CD14-positive monocyte (primary cell): ENCODE measurements at regions not wholly inside any gene's neighbourhood (a gene's known extent, or its start where the extent isn't known, plus 50 kb on each side); places are given as distances from the start of the nearest gene placed in this dataset.

ENCODE experiments used
- DNase-seq, 3 donors: peaks; one replicate each; pipeline ENCODE4 v3.0.0-alpha.2; 2011 to 2022
- H2AFZ ChIP-seq: 2 replicates; pipeline ENCODE4 v1.6.0; 2012; ENCODE audit warnings: mild to moderate bottlenecking, low read depth, low read length, inconsistent platforms; ENCODE audit not compliant: insufficient read depth, poor library complexity, severe bottlenecking
- H3K27ac ChIP-seq, 2 donors: 1 replicate in 1 of 2; 2 replicates in 1 of 2; pipeline ENCODE4 v1.5.1; 2012 to 2013; ENCODE audit warnings: low read length in 2 of 2, control low read depth in 1 of 2, inconsistent platforms in 1 of 2, low read depth in 1 of 2, mild to moderate bottlenecking in 1 of 2
- H3K27me3 ChIP-seq, 2 donors: one replicate each; pipeline versions ENCODE4 v1.6.0 to v1.6.1; 2011 to 2013; ENCODE audit warnings: low read length in 2 of 2; ENCODE audit not compliant: control insufficient read depth in 2 of 2, insufficient read depth in 2 of 2
- H3K36me3 ChIP-seq, 2 donors: replicated peaks in 1 of 2; 1 replicate in 1 of 2; 2 replicates in 1 of 2; pipeline versions ENCODE4 v1.5.1 to v1.6.1; 2012 to 2013; ENCODE audit warnings: low read length in 2 of 2, control low read depth in 1 of 2, inconsistent platforms in 1 of 2, mild to moderate bottlenecking in 1 of 2; ENCODE audit not compliant: insufficient read depth in 2 of 2, control insufficient read depth in 1 of 2
- H3K4me1 ChIP-seq, 2 donors: 1 replicate in 1 of 2; 2 replicates in 1 of 2; pipeline versions ENCODE4 v1.5.1 to v1.6.1; 2012 to 2013; ENCODE audit warnings: low read length in 2 of 2, control low read depth in 1 of 2, inconsistent platforms in 1 of 2, mild to moderate bottlenecking in 1 of 2, moderate library complexity in 1 of 2; ENCODE audit not compliant: insufficient read depth in 2 of 2, control insufficient read depth in 1 of 2
- H3K4me2 ChIP-seq: replicated peaks from 2 replicates; pipeline ENCODE3; 2012; ENCODE audit warnings: low read length, moderate library complexity, mild to moderate bottlenecking; ENCODE audit not compliant: poor library complexity, severe bottlenecking; ENCODE audit errors: extremely low read depth
- H3K4me3 ChIP-seq, 3 experiments: fragments of 200-600 bp in 1 of 3; sonication (generic) in 1 of 3; replicated peaks in 1 of 3; 1 replicate in 2 of 3; 2 replicates in 1 of 3; pipeline ENCODE4 v1.5.1; 2011 to 2013; ENCODE audit warnings: low read length in 3 of 3, mild to moderate bottlenecking in 3 of 3, control low read depth in 2 of 3, low read depth in 2 of 3, inconsistent platforms in 1 of 3, moderate library complexity in 1 of 3
- H3K79me2 ChIP-seq: 2 replicates; pipeline ENCODE4 v1.6.0; 2012; ENCODE audit warnings: mild to moderate bottlenecking, control low read depth, inconsistent platforms, low read length, moderate library complexity; ENCODE audit not compliant: insufficient read depth
- H3K9ac ChIP-seq: 2 replicates; pipeline ENCODE4 v1.6.0; 2017; ENCODE audit warnings: low read length, mild to moderate bottlenecking; ENCODE audit not compliant: insufficient read depth, poor library complexity, severe bottlenecking
- H3K9me3 ChIP-seq, 2 donors: replicated peaks in 1 of 2; 1 replicate in 1 of 2; 2 replicates in 1 of 2; pipeline versions ENCODE4 v1.5.1 to v1.6.1; 2012 to 2013; ENCODE audit warnings: low read length in 2 of 2, control low read depth in 1 of 2; ENCODE audit not compliant: control insufficient read depth in 1 of 2, insufficient read depth in 1 of 2
- H4K20me1 ChIP-seq: 2 replicates; pipeline ENCODE4 v1.6.0; 2012; ENCODE audit warnings: mild to moderate bottlenecking, low read length, control low read depth, moderate library complexity; ENCODE audit not compliant: insufficient read depth
- H3K27ac Mint-ChIP-seq, 7 donors: one replicate each; pipeline ENCODE4 v1.8.0; 2020; ENCODE audit warnings: mild to moderate bottlenecking in 7 of 7, mixed read lengths in 7 of 7, moderate library complexity in 6 of 7, inconsistent platforms in 2 of 7
- H3K27me3 Mint-ChIP-seq, 3 donors: one replicate each; pipeline ENCODE4 v1.8.0; 2021 to 2022; ENCODE audit warnings: low read depth in 3 of 3, mild to moderate bottlenecking in 3 of 3, mixed read lengths in 3 of 3, moderate library complexity in 3 of 3, inconsistent platforms in 1 of 3
- H3K36me3 Mint-ChIP-seq, 2 donors: one replicate each; pipeline ENCODE4 v1.8.0; 2020; ENCODE audit warnings: mixed read lengths in 2 of 2, inconsistent platforms in 1 of 2, mild to moderate bottlenecking in 1 of 2
- H3K4me1 Mint-ChIP-seq: one replicate; pipeline ENCODE4 v1.8.0; 2020; ENCODE audit warnings: mild to moderate bottlenecking, mixed read lengths
- H3K4me3 Mint-ChIP-seq, 2 donors: one replicate each; pipeline ENCODE4 v1.8.0; 2020; ENCODE audit warnings: mild to moderate bottlenecking in 2 of 2, mixed read lengths in 2 of 2, moderate library complexity in 1 of 2
- H3K9me3 Mint-ChIP-seq, 7 donors: one replicate each; pipeline ENCODE4 v1.8.0; 2020 to 2022; ENCODE audit warnings: mixed read lengths in 7 of 7, mild to moderate bottlenecking in 6 of 7, moderate library complexity in 6 of 7, inconsistent platforms in 2 of 7
- WGBS: methylation state at CpG from one replicate; pipeline ENCODE4 v1.1.5; 2013; ENCODE audit warnings: missing lambda C conversion rate; ENCODE audit not compliant: insufficient coverage; 5-methylcytosine and 5-hydroxymethylcytosine counted together
- intact Hi-C, 2 donors: fragments of 100-400 bp; cut with micrococcal nuclease; formaldehyde crosslinking; loops; one replicate each; pipeline versions ENCODE4 v1.15.0 to v1.15.1; 2023
- TF ChIP-seq, protein P1 (sequence below): fragments of 200-600 bp; IDR thresholded peaks from one replicate; pipeline ENCODE4 v1.8.0; 2022; ENCODE audit warnings: antibody characterized with exemption, mild to moderate bottlenecking

DNA sequence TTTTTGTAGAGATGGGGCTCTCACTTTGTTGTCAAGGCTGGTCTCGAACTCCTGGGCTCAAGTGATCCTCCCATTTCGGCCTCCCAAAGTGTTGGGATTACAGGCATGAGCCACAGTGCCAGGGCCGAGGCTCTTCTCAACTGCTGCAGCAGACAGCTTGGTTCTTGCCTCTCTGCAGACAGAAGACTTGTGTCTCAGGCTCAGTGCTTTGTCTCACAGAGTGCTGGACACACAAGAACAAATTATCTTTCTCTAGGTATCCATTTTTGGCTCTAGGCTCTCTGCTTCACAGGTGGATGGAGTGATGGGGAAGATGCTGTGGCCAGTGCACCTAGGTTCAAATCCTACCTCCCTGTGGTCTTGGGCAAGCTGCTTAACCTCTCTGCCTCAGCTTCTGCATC lies 80.8 kb upstream of the RNU2-1 start:
- TF ChIP-seq, protein P1, sequence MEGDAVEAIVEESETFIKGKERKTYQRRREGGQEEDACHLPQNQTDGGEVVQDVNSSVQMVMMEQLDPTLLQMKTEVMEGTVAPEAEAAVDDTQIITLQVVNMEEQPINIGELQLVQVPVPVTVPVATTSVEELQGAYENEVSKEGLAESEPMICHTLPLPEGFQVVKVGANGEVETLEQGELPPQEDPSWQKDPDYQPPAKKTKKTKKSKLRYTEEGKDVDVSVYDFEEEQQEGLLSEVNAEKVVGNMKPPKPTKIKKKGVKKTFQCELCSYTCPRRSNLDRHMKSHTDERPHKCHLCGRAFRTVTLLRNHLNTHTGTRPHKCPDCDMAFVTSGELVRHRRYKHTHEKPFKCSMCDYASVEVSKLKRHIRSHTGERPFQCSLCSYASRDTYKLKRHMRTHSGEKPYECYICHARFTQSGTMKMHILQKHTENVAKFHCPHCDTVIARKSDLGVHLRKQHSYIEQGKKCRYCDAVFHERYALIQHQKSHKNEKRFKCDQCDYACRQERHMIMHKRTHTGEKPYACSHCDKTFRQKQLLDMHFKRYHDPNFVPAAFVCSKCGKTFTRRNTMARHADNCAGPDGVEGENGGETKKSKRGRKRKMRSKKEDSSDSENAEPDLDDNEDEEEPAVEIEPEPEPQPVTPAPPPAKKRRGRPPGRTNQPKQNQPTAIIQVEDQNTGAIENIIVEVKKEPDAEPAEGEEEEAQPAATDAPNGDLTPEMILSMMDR = no peak
- Histone ChIP-seq H3K79me2 (no peaks in the 10 kb centered on the region), H3K4me1 (peaks cover 0 to 7% of the 10 kb centered on the region in 2 donors), H3K27me3 (no peaks in the 10 kb centered on the region), H3K4me2 (peak overlapping the region; percentile 81), H3K9ac (no peak overlapping the region), H3K27ac (no peak overlapping the region), H3K36me3 (no peaks in the 10 kb centered on the region), H3K4me3 (no peak overlapping the region), H4K20me1 (no peaks in the 10 kb centered on the region), H3K9me3 (peaks cover 3 to 13% of the 10 kb centered on the region in 2 donors), H2AFZ (no peak overlapping the region)
- H3K27me3 Mint-ChIP-seq = peaks cover 1 to 6% (median 2%) of the 10 kb centered on the region in 3 donors
- no peaks in the 10 kb centered on the region for H3K36me3 Mint-ChIP-seq
- H3K9me3 Mint-ChIP-seq = peaks cover 0 to 6% (median 4%) of the 10 kb centered on the region in 7 donors
- H3K4me1 Mint-ChIP-seq = peaks cover 15% of the 10 kb centered on the region
- peak in 2 of 3 donors; percentile 42 to 55 for DNase-seq
- 95% methylated on average over 3 of the region's 3 CpGs for WGBS
- no peak overlapping the region for H3K4me3 Mint-ChIP-seq
- H3K27ac Mint-ChIP-seq = no peak overlapping the region
- intact Hi-C loops = loop anchor here in 1 of 2 donors (5.0 kb wide), 2 partner anchors 48 to 102 kb away; partner anchors contain the start of gene TMEM106A

DNA sequence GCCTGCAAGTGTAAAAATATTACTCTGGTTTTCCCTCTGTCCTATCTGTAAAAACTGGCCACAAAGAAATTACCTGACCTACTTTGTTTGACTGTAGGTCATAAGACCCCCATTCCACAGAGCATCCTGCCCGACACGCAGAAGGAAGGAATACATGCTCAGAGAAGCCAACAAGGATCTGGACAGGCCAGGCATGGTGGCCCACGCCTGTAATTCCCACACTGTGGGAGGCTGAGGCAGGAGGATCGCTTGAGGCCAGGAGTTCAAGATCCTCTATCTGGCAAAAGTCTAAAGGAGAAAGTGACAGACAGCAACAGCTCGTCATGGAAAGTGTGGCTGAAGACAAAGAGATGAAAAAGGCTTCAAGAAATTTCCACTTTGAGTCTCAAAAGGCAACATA lies 78.2 kb upstream of the RNU2-1 start:
- no peak for DNase-seq
- TF ChIP-seq, protein P1 = no peak
- Mint-ChIP-seq H3K4me3 (no peak overlapping the region), H3K9me3 (peaks cover 0 to 3% (median 0%) of the 10 kb centered on the region in 7 donors), H3K36me3 (no peaks in the 10 kb centered on the region), H3K27ac (no peak overlapping the region), H3K4me1 (peaks cover 6% of the 10 kb centered on the region), H3K27me3 (peaks cover 0 to 2% (median 1%) of the 10 kb centered on the region in 3 donors)
- Histone ChIP-seq H3K4me2 (no peak overlapping the region), H3K4me3 (no peak overlapping the region), H3K9me3 (peaks cover 0 to 6% of the 10 kb centered on the region in 2 donors), H3K9ac (no peak overlapping the region), H3K27ac (no peak overlapping the region), H2AFZ (no peak overlapping the region), H3K4me1 (peaks cover 0 to 7% of the 10 kb centered on the region in 2 donors), H3K27me3 (no peaks in the 10 kb centered on the region), H3K79me2 (no peaks in the 10 kb centered on the region), H4K20me1 (no peaks in the 10 kb centered on the region), H3K36me3 (no peaks in the 10 kb centered on the region)
- intact Hi-C loops = no loop called here
- 93% methylated on average over 4 of the region's 5 CpGs for WGBS
